GM13976 (cell line): ENCODE measurements at regions not wholly inside any gene's neighbourhood (a gene's known extent, or its start where the extent isn't known, plus 50 kb on each side); places are given as distances from the start of the nearest gene placed in this dataset.

Experiments
- DNase-seq: peaks from one replicate; pipeline ENCODE4 v3.0.0; 2012; ENCODE audit warnings: low spot score
- in situ Hi-C: fragments of 300-500 bp; cut with MboI; formaldehyde crosslinking; loops from one replicate; pipeline ENCODE4 v1.12.0; 2022; ENCODE audit warnings: low sequenced_read_pairs, mixed read lengths, inconsistent platforms; ENCODE audit not compliant: unreplicated experiment
- TF ChIP-seq, protein P1 (sequence below): IDR thresholded peaks from 2 replicates; pipeline ENCODE4 v1.5.1; 2012; ENCODE audit warnings: borderline replicate concordance, mild to moderate bottlenecking; ENCODE audit not compliant: insufficient read depth; ENCODE audit errors: extremely low read depth, missing control alignments, control extremely low read depth

DNA sequence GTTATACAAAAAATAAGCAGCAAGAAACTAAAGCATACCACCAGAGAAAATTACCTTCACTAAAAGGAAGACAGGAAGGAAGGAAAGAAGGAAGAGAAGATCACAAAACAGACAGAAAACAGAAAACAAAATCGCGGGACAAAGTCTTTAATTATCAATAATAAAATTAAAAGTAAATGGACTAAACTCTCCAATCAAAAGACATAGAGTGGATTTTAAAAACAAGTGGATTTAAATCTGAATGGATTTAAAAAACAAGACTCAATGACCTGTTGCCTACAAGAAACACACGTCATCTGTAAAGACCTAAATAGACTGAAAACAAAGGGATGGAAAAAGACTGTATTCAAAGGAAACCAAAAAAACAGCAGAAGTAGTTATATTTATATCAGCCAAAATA is 75.7 kb upstream of the MAGI3 start:
- in situ Hi-C loops, result no loop called here

DNA sequence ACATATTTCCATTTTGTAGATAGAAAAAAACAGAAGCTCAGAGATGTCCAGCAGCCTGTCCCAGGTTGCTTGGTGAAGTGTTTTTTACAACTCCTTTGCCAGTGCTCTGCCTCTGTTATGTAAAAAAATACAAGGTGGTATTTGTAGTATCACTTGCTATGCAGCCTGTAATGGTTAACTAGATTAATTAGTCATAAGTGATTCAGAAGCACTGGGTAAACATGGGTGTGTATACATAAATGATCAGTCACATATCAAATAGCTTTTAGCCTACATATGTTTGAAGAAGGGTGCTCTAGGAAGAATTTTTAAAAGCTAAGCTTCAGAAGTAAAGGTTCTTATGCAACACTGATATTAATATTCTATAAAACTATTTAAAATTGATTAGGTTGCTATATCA is 70.0 kb upstream of the MAGI3 start:
- no peak for DNase-seq
- TF ChIP-seq, protein P1, sequence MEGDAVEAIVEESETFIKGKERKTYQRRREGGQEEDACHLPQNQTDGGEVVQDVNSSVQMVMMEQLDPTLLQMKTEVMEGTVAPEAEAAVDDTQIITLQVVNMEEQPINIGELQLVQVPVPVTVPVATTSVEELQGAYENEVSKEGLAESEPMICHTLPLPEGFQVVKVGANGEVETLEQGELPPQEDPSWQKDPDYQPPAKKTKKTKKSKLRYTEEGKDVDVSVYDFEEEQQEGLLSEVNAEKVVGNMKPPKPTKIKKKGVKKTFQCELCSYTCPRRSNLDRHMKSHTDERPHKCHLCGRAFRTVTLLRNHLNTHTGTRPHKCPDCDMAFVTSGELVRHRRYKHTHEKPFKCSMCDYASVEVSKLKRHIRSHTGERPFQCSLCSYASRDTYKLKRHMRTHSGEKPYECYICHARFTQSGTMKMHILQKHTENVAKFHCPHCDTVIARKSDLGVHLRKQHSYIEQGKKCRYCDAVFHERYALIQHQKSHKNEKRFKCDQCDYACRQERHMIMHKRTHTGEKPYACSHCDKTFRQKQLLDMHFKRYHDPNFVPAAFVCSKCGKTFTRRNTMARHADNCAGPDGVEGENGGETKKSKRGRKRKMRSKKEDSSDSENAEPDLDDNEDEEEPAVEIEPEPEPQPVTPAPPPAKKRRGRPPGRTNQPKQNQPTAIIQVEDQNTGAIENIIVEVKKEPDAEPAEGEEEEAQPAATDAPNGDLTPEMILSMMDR, result no peak
- in situ Hi-C loops, result no loop called here

More for the DNA sequence above, 75.7 kb upstream of the MAGI3 start:
- DNase-seq, result no peak
- TF ChIP-seq, protein P1, result no peak

DNA sequence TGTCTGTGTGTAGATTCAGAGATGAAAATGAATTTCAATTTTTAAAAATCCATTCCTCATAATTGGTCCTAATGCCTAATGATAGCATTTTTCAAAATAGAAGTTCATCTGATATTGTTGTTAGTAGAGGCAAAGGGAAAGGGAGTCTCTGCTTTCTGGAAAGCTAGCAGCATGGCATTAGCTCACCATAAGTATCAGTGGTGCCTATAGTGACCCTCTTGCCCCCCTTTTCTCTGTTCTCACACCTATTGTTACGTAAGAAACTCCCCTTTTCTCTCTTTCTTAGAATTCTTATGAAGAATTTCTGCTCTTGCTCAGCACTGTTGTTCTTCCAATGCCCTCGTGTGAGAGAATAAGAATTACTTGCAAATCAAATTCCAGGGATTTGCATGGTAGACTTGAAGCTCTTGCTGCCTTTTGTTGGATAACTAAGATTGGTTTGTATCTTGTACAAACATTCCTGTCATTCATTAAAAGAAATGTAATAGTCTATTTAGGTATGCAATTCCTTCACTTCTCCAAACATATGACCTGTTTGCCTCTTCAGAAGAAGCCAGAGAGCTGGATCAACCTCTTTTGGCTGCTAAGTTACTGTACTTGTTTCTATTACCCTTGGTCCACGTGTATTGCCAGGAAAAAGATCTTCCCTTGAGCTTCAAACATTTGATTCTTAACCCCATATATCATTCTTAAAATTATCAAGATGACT is 69.2 kb upstream of the MAGI3 start:
- in situ Hi-C loops, result no loop called here
- TF ChIP-seq, protein P1, result no peak
- DNase-seq, result no peak

DNA sequence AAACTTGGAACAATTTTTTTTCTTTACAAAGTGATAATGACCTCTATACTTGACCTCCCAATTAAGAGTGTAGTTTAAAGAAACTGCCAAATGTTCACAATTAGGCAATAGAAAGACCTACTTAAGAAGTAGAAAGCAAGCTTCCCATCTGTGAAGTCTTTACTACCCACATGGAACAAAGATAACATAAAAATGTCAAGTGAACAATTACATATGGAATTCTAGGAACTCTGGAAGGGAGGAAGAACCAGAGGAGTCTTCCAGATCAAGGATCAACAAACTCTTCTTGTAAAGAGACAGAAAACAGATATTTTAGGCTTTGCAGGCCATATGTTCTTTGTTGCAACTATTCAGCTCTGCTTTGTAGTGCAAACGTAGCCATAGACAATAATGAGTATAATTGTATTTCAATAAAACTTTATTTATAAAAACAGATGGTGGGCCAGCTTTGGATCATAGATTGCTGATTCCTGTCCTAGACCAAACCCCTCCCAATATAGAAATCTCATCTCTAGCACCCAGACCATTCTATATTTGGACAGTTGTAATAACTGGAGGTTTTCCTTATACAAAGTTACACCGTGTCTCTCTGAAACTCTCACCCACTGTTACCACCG is 68.4 kb upstream of the MAGI3 start:
- in situ Hi-C loops, result no loop called here
- DNase-seq, result no peak
- TF ChIP-seq, protein P1, result no peak

DNA sequence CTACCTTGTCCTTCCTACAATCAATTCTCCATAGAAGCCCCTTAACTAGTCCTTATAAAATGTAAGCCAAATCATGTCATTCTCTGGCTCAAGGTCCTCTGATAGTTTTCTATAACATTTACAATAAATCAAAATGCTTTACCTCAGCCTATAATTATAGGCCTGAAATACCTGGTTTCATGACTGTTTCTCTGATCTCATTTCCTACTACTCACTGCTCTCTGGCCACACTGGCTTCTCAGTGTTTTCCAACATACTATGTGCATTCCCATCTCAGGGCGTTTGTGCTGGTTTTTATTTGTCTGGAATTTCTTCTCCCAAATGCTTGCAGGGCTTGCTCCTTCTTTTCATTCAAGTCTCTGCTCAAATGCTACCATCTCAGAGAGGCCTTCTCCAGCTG is 67.9 kb upstream of the MAGI3 start:
- in situ Hi-C loops, result no loop called here
- TF ChIP-seq, protein P1, result no peak
- no peak for DNase-seq

DNA sequence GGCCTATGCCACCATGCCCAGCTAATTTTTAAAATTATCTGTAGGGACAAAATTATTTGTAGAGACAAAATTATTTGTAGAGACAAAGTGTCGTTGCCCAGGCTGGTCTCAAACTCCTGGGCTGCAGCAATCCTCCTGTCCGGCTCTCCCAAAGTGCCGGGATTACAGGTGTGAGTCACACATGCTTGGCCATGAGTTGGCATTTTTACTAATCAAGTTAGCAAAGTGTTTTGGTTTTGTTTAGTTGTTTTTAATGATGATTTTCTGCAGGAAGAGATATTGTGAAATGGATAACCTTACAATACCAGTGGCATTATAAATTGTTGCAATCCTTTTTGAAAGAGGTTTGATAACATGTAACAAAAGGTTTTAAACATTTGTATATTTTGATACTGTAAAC is 65.3 kb upstream of the MAGI3 start:
- no peak for DNase-seq
- TF ChIP-seq, protein P1, result no peak
- in situ Hi-C loops, result no loop called here
